ENCODE measurements at regions not wholly inside any gene's neighbourhood (a gene's known extent, or its start where the extent isn't known, plus 50 kb on each side); places are given as distances from the start of the nearest gene placed in this dataset.
"Not testable (repeated sequence)": the region's sequence is repeated elsewhere in the genome, so short reads cannot be mapped to it uniquely, and the experiment has no call there.

- DNase-seq: no peak
These were observed 1471.7 kb upstream of the C9orf72 start for GRCh38 chr9:29044959-29045358.

GRCh38 chr9:29060041-29060440 lies 1486.8 kb upstream of the C9orf72 start:
- no peak for DNase-seq

GRCh38 chr9:29062446-29062845 lies 1489.2 kb upstream of the C9orf72 start:
- no peak for DNase-seq

- DNase-seq: no peak
These were observed 1489.8 kb upstream of the C9orf72 start for GRCh38 chr9:29063031-29063430.

GRCh38 chr9:29066141-29066640 lies 1492.9 kb upstream of the C9orf72 start:
- no peak for DNase-seq

GRCh38 chr9:29068461-29068860 lies 1495.2 kb upstream of the C9orf72 start:
- no peak for DNase-seq

GRCh38 chr9:29069376-29069775 lies 1496.1 kb upstream of the C9orf72 start:
- no peak for DNase-seq

- DNase-seq: no peak
These were observed 1504.9 kb upstream of the C9orf72 start for GRCh38 chr9:29078063-29078666.

- no peak for DNase-seq
These were observed 1527.5 kb upstream of the C9orf72 start for GRCh38 chr9:29100762-29101161.

GRCh38 chr9:29104166-29104565 lies 1530.9 kb upstream of the C9orf72 start:
- DNase-seq: not testable (repeated sequence)

GRCh38 chr9:29118555-29118954 lies 1545.3 kb upstream of the C9orf72 start:
- DNase-seq: no peak

- no peak for DNase-seq
These were observed 1553.5 kb upstream of the C9orf72 start for GRCh38 chr9:29126783-29127182.

- no peak for DNase-seq
These were observed 1556.5 kb upstream of the C9orf72 start for GRCh38 chr9:29129763-29130162.

- no peak for DNase-seq
These were observed 1571.2 kb upstream of the C9orf72 start for GRCh38 chr9:29144476-29144875.

GRCh38 chr9:29150606-29151005 lies 1577.3 kb upstream of the C9orf72 start:
- no peak for DNase-seq

- no peak for DNase-seq
These were observed 1587.6 kb upstream of the C9orf72 start for GRCh38 chr9:29160763-29161353.

- no peak for DNase-seq
These were observed 1600.9 kb upstream of the C9orf72 start for GRCh38 chr9:29174136-29174535.

GRCh38 chr9:29176231-29176630 lies 1603.0 kb upstream of the C9orf72 start:
- DNase-seq: no peak

GRCh38 chr9:29176786-29177185 lies 1603.5 kb upstream of the C9orf72 start:
- no peak for DNase-seq

GRCh38 chr9:29183971-29184370 lies 1610.7 kb upstream of the C9orf72 start:
- no peak for DNase-seq

- not testable (repeated sequence) for DNase-seq
These were observed 1615.5 kb upstream of the C9orf72 start for GRCh38 chr9:29188771-29189170.

- DNase-seq: not testable (repeated sequence)
These were observed 1615.9 kb upstream of the C9orf72 start for GRCh38 chr9:29189221-29189620.

- DNase-seq: no peak
These were observed 1625.6 kb upstream of the C9orf72 start for GRCh38 chr9:29198861-29199260.

GRCh38 chr9:29199975-29200374 lies 1626.7 kb upstream of the C9orf72 start:
- DNase-seq: no peak

- DNase-seq: no peak
These were observed 1627.4 kb upstream of the C9orf72 start for GRCh38 chr9:29200650-29201049.
